ENCODE measurements at regions not wholly inside any gene's neighbourhood (a gene's known extent, or its start where the extent isn't known, plus 50 kb on each side); places are given as distances from the start of the nearest gene placed in this dataset.

DNA sequence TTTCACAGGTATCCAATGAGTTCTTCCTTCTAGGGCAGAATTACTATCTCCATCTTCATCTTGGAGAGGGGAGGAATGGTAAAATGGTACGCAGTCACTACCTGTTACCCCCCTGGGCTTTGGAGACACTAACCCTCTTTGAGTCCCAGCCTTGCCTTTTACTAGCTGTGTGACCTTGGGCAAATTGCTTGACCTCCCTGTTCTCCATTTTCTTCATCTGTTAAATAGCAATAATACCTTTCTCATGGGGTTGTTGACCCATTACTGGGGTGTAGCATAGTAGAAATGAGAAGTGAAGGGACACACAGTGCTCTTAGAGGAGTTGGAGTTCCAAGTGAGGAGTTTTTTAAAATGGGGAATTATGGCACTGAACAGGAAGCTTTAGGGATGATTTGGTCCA lies 324.7 kb downstream of the FOXL1 start:
- no peaks in the 10 kb centered on the region for H3K27me3 Mint-ChIP-seq (ENCODE audit: low read depth)
- H3K4me1 Mint-ChIP-seq (ENCODE audit: low read depth), result no peaks in the 10 kb centered on the region
- DNase-seq (ENCODE audit: low spot score), result no peak
- H3K27ac Mint-ChIP-seq, result no peak overlapping the region
- no peak overlapping the region for H3K4me3 Mint-ChIP-seq
- H3K9me3 Mint-ChIP-seq, result no peaks in the 10 kb centered on the region
- no peaks in the 10 kb centered on the region for H3K36me3 Mint-ChIP-seq (ENCODE audit: low read depth)

DNA sequence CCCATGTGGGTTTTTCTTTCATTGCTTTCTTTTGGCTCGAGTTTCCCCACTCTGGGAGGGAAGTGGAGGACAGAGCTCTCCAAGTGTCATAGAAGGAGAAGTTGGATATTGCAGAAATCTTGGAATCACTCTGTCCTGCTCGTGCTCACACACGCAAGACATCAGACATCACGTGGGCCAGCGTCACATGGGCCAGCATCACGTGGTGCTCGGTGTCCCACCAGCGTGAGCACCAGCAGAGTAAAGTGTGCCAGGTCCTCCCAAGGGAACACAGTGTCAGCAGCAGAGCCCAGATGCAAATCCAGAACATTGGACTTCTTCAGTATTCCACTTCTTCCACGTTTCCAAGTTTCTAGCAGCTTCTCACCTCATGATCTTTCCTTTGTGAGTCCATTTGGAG lies 327.0 kb downstream of the FOXL1 start:
- H3K9me3 Mint-ChIP-seq, result no peaks in the 10 kb centered on the region
- H3K4me3 Mint-ChIP-seq, result no peak overlapping the region
- H3K27me3 Mint-ChIP-seq (ENCODE audit: low read depth), result no peaks in the 10 kb centered on the region
- no peak for DNase-seq (ENCODE audit: low spot score)
- H3K27ac Mint-ChIP-seq, result no peak overlapping the region
- no peaks in the 10 kb centered on the region for H3K4me1 Mint-ChIP-seq (ENCODE audit: low read depth)
- H3K36me3 Mint-ChIP-seq (ENCODE audit: low read depth), result no peaks in the 10 kb centered on the region

DNA sequence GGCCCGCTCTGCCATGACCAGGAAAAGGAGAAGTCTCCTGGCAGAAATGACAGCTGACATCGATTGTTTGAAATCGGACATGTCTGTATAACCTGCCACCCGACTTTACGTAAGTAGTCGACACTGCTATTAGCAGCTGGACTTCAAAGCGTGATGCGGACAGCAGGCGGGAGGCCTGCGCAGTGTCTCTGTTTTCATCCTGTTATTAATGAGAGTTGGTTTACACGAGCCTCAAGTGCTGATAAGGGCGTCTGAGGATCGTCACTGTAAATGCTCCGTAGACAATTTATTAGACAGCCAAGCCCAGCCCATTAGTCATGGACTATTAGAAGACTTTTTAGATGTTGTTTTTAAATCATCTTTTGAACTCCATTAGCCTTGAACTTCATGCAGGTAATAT lies 328.3 kb downstream of the FOXL1 start:
- no peaks in the 10 kb centered on the region for H3K9me3 Mint-ChIP-seq
- DNase-seq (ENCODE audit: low spot score), result no peak

DNA sequence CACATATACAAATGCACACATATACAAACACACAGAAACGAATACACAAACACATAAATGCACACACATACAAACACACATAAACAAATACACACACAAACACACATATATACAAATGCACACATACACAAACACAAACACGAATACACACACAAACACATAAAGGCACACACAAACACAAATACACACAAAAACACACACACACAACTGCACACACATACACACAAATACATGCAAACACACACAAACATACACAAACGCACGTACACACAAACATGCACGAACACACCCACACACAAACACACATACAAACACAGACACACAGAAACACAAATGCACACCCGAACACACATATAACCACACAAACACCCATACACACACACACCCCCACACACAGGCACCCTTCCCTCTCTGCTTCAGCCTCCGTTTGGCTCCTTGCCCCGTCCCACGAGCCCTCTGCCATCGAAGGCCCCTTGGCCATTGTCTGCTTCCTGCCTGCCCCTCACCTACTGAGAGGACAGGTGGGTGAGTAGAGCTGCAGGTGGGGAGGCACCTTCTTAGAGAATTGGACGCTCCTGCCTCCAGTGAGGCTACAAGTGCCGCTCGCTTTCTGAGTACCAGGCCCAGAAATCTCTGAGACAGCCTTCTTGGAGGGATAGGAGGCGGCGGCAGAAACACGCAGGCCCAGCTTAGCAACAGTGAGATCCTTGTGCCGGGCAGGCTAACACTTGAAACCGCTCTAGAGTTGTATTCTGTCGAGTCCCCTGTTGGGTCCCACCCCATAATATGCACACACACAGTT lies 331.2 kb downstream of the FOXL1 start:
- no peak overlapping the region for H3K4me3 Mint-ChIP-seq
- no peaks in the 10 kb centered on the region for H3K36me3 Mint-ChIP-seq (ENCODE audit: low read depth)
- no peaks in the 10 kb centered on the region for H3K27me3 Mint-ChIP-seq (ENCODE audit: low read depth)
- no peaks in the 10 kb centered on the region for H3K9me3 Mint-ChIP-seq
- DNase-seq (ENCODE audit: low spot score), result no peak
- H3K4me1 Mint-ChIP-seq (ENCODE audit: low read depth), result peaks cover 3% of the 10 kb centered on the region
- H3K27ac Mint-ChIP-seq, result no peak overlapping the region

More for the DNA sequence above, 328.3 kb downstream of the FOXL1 start:
- Mint-ChIP-seq H3K36me3 (ENCODE audit: low read depth) (no peaks in the 10 kb centered on the region), H3K27me3 (ENCODE audit: low read depth) (no peaks in the 10 kb centered on the region), H3K4me1 (ENCODE audit: low read depth) (peaks cover 3% of the 10 kb centered on the region), H3K27ac (no peak overlapping the region), H3K4me3 (no peak overlapping the region)

DNA sequence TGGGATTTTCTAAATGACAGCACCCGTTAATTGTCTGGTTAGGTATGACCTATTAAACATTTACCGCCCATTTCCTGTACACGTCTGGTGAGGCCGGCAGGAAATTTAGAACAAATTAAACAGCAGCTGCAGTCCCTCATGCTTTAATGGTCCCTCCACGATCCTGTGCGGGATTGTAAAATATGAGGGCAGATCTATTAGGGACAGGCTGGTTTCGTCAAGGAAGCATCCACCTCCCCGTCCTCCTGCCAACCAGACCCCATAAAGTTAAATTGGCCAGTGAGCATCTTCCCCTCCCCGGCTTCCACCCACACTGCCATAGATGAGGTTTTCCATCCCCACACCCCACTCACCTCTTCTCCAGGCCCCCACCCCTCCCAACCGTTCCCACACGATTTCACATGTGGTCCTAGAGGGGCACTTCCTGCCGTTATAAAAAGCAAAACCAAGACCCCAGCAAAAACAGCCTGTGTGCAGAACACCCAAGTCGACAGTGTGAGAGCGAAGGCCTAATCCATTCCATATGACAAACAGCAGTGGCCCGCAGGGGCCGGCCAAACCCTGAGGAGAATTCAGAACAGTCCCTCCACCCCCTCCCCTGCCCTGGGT lies 331.9 kb downstream of the FOXL1 start:
- Mint-ChIP-seq H3K4me3 (no peak overlapping the region), H3K36me3 (ENCODE audit: low read depth) (no peaks in the 10 kb centered on the region), H3K27ac (no peak overlapping the region), H3K27me3 (ENCODE audit: low read depth) (no peaks in the 10 kb centered on the region), H3K9me3 (no peaks in the 10 kb centered on the region), H3K4me1 (ENCODE audit: low read depth) (peaks cover 3% of the 10 kb centered on the region)
- no peak for DNase-seq (ENCODE audit: low spot score)

DNA sequence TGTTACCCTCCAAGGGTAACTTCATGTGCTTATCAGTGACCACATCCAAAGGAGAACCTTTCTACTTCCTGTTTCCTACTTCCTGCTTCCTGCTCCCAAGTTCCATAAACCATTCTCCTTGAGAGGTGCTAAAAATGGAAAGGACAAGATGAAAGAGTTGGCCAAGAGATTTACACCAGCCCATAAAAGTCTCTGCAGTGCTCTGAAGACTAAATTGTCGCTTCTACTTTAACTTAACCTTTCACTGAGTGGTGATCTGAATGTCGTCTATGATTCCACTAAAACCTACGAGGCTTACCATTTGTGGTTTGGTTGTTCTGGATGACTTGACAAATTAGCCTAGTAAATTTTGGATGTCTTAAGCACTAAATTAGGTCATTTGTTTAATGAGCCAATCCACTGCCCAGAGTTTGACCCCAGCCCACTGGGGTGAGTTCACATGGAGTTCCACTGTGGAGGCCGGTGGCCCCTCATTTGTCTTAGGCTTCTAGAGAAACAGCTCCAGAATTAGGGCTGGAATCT lies 333.1 kb downstream of the FOXL1 start:
- Mint-ChIP-seq H3K27me3 (ENCODE audit: low read depth) (no peaks in the 10 kb centered on the region), H3K4me3 (no peak overlapping the region), H3K36me3 (ENCODE audit: low read depth) (no peaks in the 10 kb centered on the region), H3K9me3 (no peaks in the 10 kb centered on the region), H3K27ac (no peak overlapping the region), H3K4me1 (ENCODE audit: low read depth) (peaks cover 3% of the 10 kb centered on the region)
- no peak for DNase-seq (ENCODE audit: low spot score)

DNA sequence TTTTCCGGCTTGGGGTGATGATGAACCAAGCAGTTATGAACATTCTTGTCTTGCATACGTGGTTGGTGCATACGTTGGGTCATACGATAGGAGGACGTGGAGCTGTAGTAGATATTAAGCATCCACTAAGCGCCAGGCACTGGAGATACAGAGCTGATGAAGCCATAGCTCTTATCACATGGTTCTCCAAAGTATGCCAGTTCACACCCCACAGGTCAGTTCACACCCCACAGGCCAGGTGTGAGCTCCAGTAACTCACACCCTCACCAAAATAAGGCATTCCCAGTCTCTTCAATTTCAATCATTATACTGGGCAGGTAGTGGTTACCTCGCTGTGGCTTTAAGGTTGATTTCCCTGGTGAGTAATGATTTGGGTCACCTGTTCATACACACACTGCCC lies 335.5 kb downstream of the FOXL1 start:
- H3K9me3 Mint-ChIP-seq, result no peaks in the 10 kb centered on the region
- no peak overlapping the region for H3K4me3 Mint-ChIP-seq
- DNase-seq (ENCODE audit: low spot score), result no peak
- no peak overlapping the region for H3K27ac Mint-ChIP-seq
- peaks cover 3% of the 10 kb centered on the region for H3K4me1 Mint-ChIP-seq (ENCODE audit: low read depth)
- H3K36me3 Mint-ChIP-seq (ENCODE audit: low read depth), result no peaks in the 10 kb centered on the region
- no peaks in the 10 kb centered on the region for H3K27me3 Mint-ChIP-seq (ENCODE audit: low read depth)

DNA sequence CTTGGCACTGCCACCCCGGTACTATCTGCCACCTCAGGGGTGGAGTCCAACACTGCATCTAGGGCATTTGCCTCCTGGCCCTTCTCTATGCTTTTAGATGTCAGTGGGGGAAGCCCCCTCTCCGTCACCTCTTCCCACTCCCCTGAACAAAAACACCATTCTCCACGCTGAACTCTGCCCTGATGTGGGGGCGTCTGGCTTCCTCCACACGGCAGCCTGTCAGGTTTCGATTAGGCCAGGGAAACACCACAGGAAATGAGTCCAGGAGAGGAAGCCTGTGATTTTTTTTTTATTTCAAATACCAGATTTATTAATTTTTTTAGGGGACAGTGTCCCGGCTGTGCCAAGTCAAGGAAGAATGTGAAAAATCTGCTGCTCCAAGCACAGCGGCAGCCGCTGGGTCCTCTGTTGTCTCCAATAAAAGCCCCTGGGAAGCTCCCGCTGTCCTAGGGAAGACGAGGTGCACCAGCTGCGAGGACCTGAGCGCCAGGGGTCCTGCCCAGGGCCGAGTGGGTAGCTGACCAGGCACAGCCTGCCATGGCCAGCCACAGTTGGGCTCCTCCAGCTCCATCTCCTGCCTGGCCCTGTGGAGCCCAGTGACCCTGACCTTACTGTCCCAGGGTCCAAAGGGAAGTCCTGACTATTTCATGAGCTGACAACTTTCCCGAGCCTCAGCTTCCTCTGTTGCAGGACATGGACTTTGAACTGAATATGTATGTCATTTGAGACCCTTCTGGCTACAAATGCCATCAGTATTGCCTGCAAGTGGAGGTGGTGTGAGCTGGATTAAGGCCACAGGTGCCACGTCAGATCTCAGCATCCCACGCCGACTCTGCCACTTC lies 336.7 kb downstream of the FOXL1 start:
- no peak overlapping the region for H3K27ac Mint-ChIP-seq
- H3K4me1 Mint-ChIP-seq (ENCODE audit: low read depth), result peaks cover 3% of the 10 kb centered on the region
- no peak for DNase-seq (ENCODE audit: low spot score)
- no peaks in the 10 kb centered on the region for H3K36me3 Mint-ChIP-seq (ENCODE audit: low read depth)
- no peaks in the 10 kb centered on the region for H3K9me3 Mint-ChIP-seq
- no peaks in the 10 kb centered on the region for H3K27me3 Mint-ChIP-seq (ENCODE audit: low read depth)
- no peak overlapping the region for H3K4me3 Mint-ChIP-seq

DNA sequence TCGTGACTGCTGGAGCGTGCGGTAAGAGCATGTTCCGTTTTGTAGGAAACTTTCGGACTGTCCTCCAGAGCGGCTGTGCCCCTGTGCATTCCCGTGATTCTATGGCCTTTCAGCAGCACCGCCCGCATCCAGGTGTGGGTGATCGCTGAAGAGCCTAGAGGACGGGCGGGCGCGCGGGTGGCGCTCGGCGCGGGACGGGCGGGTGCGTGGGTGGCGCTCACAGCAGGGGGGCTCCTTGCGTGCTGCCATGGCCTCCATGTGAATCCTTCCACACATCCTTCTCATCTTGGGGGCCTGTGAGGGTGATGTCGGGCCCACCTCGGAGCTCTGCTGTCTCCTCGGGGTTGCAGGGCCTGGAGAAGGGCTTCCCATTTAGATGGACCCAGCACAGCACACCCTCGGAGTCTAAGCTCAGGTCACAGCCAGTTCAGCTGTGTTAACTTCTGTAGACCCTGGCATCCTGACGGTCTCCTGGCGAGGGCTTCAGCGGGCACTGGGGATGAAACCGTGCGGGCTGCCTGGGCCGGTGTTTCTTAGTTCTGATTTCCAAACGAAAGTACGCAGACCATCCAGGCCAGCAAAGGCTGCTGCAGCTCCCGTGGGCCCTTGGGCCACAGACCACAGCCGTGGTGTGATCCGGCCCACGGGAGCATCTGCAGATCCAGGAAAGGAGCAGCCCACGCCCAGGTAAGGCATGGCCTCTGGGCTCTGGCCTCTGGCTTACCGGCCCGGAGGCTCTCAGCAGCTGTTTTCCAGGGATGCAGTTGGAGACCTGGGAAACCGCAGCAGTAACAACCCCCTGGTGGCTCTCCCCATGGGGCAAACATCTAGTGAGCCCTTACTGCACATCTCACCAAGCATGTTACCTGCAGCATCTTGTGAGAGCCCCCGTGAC lies 339.4 kb downstream of the FOXL1 start:
- H3K36me3 Mint-ChIP-seq (ENCODE audit: low read depth), result no peaks in the 10 kb centered on the region
- DNase-seq (ENCODE audit: low spot score), result no peak
- H3K4me1 Mint-ChIP-seq (ENCODE audit: low read depth), result no peaks in the 10 kb centered on the region
- H3K4me3 Mint-ChIP-seq, result no peak overlapping the region
- no peak overlapping the region for H3K27ac Mint-ChIP-seq
- H3K27me3 Mint-ChIP-seq (ENCODE audit: low read depth), result no peaks in the 10 kb centered on the region
- no peaks in the 10 kb centered on the region for H3K9me3 Mint-ChIP-seq

DNA sequence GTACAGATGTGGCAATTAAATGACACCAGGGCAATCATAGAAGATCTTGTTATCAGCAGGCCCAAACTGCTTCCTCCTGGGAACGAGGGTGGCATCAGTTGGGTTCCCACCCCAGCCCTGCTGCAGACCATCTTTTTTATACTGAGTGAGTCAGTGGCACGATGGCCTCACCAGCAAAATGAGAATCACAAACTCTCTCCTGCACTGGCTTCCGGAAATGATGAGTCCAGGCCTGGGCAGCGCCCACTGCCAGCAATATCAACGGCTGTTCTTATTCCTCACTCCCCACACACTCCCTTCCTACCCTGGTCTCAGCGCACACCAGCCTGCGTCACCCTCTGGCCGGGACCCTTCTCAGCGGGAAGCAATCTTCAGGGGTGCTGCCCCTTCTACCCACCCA lies 340.3 kb downstream of the FOXL1 start:
- Mint-ChIP-seq H3K27me3 (ENCODE audit: low read depth) (peaks cover 3% of the 10 kb centered on the region), H3K4me3 (no peak overlapping the region), H3K4me1 (ENCODE audit: low read depth) (no peaks in the 10 kb centered on the region)

DNA sequence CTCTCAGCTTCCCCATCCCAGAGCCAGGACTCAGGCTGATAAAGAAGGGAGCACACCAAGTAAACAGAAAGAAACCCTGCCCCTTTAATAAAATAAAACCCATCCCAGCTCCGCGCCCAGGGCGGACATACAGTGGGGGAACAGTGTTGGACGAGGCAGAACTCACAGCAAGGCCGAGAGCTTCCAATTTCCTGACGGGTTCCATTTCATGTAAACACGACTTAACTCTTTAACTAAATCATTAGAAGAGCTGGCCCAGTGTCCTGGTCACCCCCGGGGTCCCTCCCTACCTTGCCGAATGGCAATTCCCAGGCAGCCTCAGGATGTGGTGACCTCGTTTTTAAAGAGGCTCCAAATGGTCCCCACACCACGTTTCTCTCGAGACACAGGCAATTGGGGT lies 340.7 kb downstream of the FOXL1 start:
- no peaks in the 10 kb centered on the region for H3K9me3 Mint-ChIP-seq
- H3K4me3 Mint-ChIP-seq, result no peak overlapping the region
- peaks cover 3% of the 10 kb centered on the region for H3K27me3 Mint-ChIP-seq (ENCODE audit: low read depth)
- DNase-seq (ENCODE audit: low spot score), result no peak
- H3K36me3 Mint-ChIP-seq (ENCODE audit: low read depth), result no peaks in the 10 kb centered on the region
- no peaks in the 10 kb centered on the region for H3K4me1 Mint-ChIP-seq (ENCODE audit: low read depth)
- H3K27ac Mint-ChIP-seq, result no peak overlapping the region

More for the DNA sequence above, 340.3 kb downstream of the FOXL1 start:
- DNase-seq (ENCODE audit: low spot score), result no peak
- Mint-ChIP-seq H3K36me3 (ENCODE audit: low read depth) (no peaks in the 10 kb centered on the region), H3K27ac (no peak overlapping the region), H3K9me3 (no peaks in the 10 kb centered on the region)

DNA sequence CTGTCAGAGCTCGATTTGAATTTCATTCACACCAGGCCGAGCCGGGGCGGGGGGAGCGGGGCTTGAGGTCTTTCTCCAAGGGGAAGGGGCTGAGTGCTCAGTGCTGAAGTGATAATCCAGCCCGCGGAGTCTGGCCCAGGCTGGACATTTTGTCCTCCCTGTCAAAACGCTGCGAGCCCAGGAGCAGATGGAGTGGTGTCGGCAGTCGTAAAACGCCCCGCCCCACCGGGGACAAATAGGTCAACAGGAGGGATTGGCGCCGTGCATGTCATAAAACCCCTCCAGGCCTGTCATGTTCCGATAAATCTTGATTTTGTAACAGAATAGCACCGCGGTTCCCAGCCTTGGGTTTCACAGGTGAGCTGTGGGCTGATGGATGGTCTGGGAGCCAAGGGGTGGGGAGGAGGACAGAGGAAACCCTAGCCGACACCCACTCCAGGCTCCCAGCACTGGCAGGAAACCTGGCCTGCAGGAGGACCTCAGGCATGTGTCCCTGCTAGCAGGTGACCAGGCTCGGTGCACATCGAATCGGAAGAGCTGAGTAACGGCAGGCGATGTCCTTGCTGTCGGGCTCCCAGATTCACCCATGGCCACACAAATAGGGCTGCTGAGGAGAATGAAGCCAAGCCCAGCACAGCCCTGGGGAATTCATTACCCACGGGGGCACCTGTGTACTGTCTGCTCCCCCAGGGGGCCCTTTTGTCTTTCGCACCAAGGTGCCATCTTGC lies 341.4 kb downstream of the FOXL1 start:
- Mint-ChIP-seq H3K27ac (no peak overlapping the region), H3K4me1 (ENCODE audit: low read depth) (no peaks in the 10 kb centered on the region), H3K27me3 (ENCODE audit: low read depth) (peaks cover 8% of the 10 kb centered on the region), H3K36me3 (ENCODE audit: low read depth) (no peaks in the 10 kb centered on the region), H3K9me3 (no peaks in the 10 kb centered on the region), H3K4me3 (no peak overlapping the region)
- no peak for DNase-seq (ENCODE audit: low spot score)

DNA sequence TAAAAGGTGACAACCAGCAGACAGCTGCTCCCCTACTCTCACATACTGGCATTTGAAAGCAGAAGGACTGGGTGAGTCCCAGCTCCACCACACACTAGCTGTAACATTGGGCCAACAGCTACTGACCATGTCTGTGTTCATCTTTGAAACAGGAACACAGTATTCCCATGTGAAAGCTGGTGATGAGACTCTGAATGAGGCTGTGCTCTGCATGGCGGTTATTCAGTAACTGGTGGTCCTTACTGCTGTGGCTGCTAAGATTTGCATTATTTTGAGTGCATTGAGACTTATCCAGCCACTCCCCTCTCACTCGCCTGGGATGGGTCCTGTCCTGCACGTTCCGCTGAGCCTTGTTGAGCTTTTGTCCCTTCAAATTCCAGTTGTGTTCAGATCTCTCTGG lies 342.9 kb downstream of the FOXL1 start:
- Mint-ChIP-seq H3K36me3 (ENCODE audit: low read depth) (no peaks in the 10 kb centered on the region), H3K27me3 (ENCODE audit: low read depth) (peaks cover 21% of the 10 kb centered on the region), H3K4me1 (ENCODE audit: low read depth) (no peaks in the 10 kb centered on the region), H3K9me3 (no peaks in the 10 kb centered on the region), H3K27ac (no peak overlapping the region), H3K4me3 (no peak overlapping the region)
- no peak for DNase-seq (ENCODE audit: low spot score)

Data from T-helper 2 cell treated with Interferon-gamma antibody and Interleukin-4, amounts not matched to agents 5 μg/mL and 100 μg/mL, for 36 hours (primary cell).